Skeletal muscle satellite cell (primary cell): ENCODE measurements at regions not wholly inside any gene's neighbourhood (a gene's known extent, or its start where the extent isn't known, plus 50 kb on each side); places are given as distances from the start of the nearest gene placed in this dataset.

ENCODE experiments used
- H3K27me3 ChIP-seq: 2 replicates; pipeline ENCODE4 v1.7.0; 2013; ENCODE audit warnings: low read length; ENCODE audit not compliant: control insufficient read depth, insufficient read depth
- H3K36me3 ChIP-seq: 2 replicates; pipeline ENCODE4 v1.7.0; 2013; ENCODE audit warnings: mild to moderate bottlenecking, control low read depth, low read length; ENCODE audit not compliant: insufficient read depth
- H3K4me1 ChIP-seq: 2 replicates; pipeline ENCODE4 v1.7.0; 2013; ENCODE audit warnings: low read length; ENCODE audit not compliant: control insufficient read depth, insufficient read depth
- H3K4me2 ChIP-seq: 2 replicates; pipeline ENCODE4 v1.7.0; 2013; ENCODE audit warnings: mild to moderate bottlenecking, low read length
- H3K4me3 ChIP-seq: 2 replicates; pipeline ENCODE4 v1.7.0; 2013; ENCODE audit warnings: low read length
- H3K9ac ChIP-seq: 2 replicates; pipeline ENCODE4 v1.7.0; 2013; ENCODE audit warnings: mild to moderate bottlenecking, low read depth, low read length, moderate library complexity
- H3K9me3 ChIP-seq: replicated peaks from 2 replicates; pipeline ENCODE4 v1.7.0; 2013; ENCODE audit warnings: mild to moderate bottlenecking, control low read depth, low read length

DNA sequence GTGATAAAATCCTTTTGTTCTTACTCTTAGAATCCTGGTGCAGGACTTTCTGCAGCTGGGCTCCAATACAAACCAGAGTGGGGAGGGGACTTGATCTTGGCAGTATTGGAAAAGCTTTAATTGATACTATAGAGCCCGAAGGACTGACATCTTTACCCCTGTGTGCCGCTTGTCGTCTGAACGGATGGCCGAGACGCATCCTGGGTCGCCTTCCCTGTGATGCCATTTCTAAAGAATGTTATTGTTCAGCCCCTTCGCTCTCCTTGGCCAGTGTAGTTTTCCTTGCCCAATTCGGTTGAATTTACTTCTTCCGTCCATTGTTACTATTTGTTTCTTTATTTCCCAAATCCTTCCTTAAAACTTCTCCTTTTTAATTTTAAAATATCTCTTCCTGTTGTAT, 80.9 kb downstream of the CLDN34 start:
- Histone ChIP-seq H3K4me1 (peaks cover 10% of the 10 kb centered on the region), H3K9ac (peak overlapping the region; percentile 22), H3K4me3 (no peak overlapping the region), H3K4me2 (peak overlapping the region; percentile 56), H3K36me3 (no peaks in the 10 kb centered on the region), H3K27me3 (no peaks in the 10 kb centered on the region), H3K9me3 (no peaks in the 10 kb centered on the region)

DNA sequence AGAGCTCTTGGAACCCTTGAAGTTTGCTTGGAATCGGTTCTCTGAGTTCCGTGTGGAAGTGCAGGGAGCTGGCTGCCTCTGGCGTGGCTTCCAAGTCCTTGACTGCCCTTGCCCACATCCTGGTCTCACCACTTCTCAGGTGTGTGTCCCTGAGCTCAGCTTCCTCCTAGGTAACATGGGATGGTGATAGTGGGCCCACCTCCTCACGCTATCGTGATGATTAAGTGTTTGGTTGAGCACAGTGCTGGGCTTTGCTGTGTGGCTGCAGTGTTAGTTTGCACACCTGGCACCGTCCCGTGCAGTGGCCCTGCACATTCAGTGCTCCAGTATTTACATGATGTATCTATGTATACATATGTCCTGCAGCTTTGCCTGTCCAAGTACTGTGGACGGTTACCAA, 81.5 kb downstream of the CLDN34 start:
- Histone ChIP-seq H3K27me3 (no peaks in the 10 kb centered on the region), H3K9me3 (no peaks in the 10 kb centered on the region), H3K4me1 (peaks cover 10% of the 10 kb centered on the region), H3K36me3 (no peaks in the 10 kb centered on the region), H3K4me3 (no peak overlapping the region), H3K4me2 (peak overlapping the region; percentile 56), H3K9ac (peak overlapping the region; percentile 22)

DNA sequence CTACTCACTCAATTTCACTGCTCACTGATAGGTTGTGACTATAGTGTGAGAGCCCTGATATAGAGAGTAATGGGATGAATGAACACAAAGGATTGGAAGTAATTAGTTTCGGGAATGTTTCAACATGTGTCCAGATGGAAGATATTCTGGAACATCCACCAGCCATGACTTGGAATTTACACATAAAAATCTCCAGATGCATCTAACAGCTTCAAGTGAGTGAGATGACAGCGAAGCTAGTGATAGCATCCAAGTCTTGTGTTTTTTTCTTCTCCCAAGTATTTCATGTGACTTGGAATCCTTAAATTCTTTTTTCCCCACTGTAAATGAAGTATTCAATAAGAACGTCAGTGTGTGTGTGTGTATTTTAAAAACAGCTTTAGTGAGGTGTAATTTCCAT, 82.1 kb downstream of the CLDN34 start:
- no peaks in the 10 kb centered on the region for H3K36me3 ChIP-seq
- H3K4me1 ChIP-seq, result peaks cover 10% of the 10 kb centered on the region
- no peak overlapping the region for H3K4me2 ChIP-seq
- H3K9ac ChIP-seq, result no peak overlapping the region
- no peaks in the 10 kb centered on the region for H3K9me3 ChIP-seq
- no peak overlapping the region for H3K4me3 ChIP-seq
- no peaks in the 10 kb centered on the region for H3K27me3 ChIP-seq

DNA sequence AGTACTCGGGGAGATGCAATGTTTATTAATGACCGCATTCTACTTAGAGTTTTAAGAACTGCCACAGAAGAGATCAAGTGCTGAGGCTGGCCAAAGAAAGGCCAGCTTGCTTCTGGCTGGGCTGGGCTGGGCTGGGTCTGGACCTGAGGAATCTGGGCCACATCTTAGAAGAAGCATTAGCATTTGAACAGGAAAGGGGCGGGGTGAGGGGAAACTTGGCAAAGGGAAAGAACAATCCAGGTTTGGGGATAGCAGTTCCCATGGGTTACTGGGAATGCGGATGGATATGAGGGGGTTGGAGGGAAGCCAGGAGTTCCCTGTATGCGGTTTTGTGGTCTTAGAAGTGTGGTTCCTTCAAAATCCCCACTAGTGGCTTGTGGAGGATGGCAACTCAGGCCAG, 83.3 kb downstream of the CLDN34 start:
- Histone ChIP-seq H3K4me3 (no peak overlapping the region), H3K27me3 (no peaks in the 10 kb centered on the region), H3K36me3 (no peaks in the 10 kb centered on the region), H3K4me1 (peaks cover 10% of the 10 kb centered on the region), H3K9me3 (no peaks in the 10 kb centered on the region), H3K4me2 (no peak overlapping the region), H3K9ac (no peak overlapping the region)

DNA sequence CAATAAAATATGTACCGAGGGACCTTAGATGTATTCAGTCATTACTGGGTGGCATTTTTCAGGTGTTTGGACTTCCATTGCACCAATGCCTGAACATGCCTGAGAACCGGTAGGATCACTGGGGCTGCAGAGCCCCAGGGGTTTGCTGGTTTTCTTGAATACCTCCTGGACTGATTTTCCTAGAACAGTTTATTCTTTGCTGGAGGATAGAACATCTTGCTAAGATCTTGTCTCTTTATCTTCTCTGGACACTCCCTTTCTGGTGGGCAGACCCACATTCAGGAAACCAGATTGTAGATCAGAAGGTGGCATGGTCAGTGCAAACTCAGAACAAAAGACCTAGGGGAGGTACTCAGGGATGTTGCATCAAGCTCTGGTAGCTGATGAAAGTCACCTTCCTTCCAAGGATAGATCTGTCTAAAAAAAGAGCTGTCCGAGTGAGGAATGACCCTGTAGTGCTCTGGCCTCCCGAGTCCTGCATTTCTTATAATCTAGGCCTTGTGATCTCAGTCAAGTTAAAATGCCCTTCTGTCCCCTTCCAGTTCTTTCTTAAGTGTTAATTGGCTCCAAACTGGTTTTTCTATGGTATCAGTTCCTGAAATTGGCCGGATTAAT, 84.8 kb downstream of the CLDN34 start:
- H3K9me3 ChIP-seq, result no peaks in the 10 kb centered on the region
- no peak overlapping the region for H3K4me3 ChIP-seq
- no peak overlapping the region for H3K4me2 ChIP-seq
- H3K36me3 ChIP-seq, result no peaks in the 10 kb centered on the region
- peaks cover 10% of the 10 kb centered on the region for H3K4me1 ChIP-seq
- no peaks in the 10 kb centered on the region for H3K27me3 ChIP-seq
- H3K9ac ChIP-seq, result no peak overlapping the region

DNA sequence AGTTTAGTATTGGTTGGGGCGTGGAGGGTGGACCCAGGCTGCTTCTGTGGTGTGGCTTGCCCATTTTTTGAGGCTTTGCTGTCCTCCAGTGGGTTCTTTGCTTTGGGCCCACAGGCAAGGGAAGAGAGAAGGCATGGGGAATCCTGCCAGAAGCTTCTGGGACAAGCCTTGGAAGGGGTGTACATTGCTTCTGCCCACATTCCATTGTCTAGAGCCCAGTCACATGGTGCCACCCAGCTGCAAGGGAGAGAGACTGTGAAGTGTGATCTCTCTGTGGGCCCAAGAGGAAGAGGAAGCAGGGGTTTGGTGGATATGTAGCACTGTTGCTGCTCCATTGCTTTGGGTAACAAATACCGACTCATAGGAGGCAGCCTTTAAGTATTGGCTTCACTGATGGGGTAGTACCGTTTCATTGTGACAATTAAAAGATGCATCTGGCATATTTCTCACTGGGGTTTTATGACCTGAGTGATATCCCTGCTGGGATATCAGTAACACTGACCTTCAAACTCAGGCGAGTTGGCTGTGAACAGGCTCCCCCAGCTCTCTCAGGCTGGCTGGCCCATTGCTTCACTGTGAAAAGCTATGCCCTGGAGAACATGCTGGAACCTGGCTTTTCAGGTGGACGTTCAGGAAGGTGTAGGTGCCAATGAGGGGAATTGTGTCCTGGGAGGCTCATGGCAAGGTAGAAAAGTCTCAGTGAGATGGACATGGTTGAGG, 85.9 kb downstream of the CLDN34 start:
- Histone ChIP-seq H3K9me3 (no peaks in the 10 kb centered on the region), H3K27me3 (no peaks in the 10 kb centered on the region), H3K4me3 (no peak overlapping the region), H3K36me3 (no peaks in the 10 kb centered on the region), H3K4me1 (peaks cover 6% of the 10 kb centered on the region), H3K4me2 (no peak overlapping the region), H3K9ac (no peak overlapping the region)

DNA sequence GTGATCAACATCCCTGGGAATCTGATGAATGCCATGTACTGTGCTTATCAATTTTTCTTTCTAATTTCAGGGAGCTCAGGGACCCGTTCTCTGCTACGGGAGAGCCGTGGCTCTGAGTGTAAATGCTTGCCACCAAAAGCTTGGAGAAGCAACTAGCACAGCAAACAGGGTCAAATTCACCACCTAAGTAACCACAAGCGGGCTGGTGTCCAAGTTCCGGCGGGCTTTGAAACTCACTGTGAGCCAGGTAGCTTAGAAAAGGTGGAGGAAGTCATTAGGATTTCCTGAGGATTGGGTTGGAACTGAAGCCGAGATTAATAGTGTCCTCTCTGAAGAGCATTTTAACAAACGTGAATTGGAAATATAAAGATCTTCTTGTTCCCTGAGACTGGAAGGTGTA, 87.2 kb downstream of the CLDN34 start:
- H3K27me3 ChIP-seq, result no peaks in the 10 kb centered on the region
- no peak overlapping the region for H3K4me2 ChIP-seq
- no peaks in the 10 kb centered on the region for H3K36me3 ChIP-seq
- H3K4me3 ChIP-seq, result no peak overlapping the region
- H3K4me1 ChIP-seq, result no peaks in the 10 kb centered on the region
- no peaks in the 10 kb centered on the region for H3K9me3 ChIP-seq
- no peak overlapping the region for H3K9ac ChIP-seq

DNA sequence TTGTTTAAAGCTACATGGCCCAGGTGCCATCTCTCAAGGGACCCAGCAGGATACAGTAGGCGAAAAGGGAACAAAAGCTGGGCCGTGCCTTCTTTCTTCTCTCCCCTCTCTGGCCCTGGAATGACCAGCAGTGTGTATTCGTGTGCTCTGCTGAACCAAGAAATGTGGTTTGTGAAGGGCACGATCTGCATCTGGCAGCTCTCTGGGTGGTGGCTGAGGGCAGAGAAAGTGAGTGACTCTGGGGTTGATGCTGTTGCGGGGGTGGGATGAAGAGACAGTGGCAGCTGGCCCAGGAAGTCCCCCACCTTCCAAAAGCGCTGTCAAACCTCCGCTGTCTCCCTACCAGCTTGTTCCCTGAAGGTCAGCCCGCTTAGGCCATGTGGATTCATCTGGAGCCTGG, 88.3 kb downstream of the CLDN34 start:
- H3K9me3 ChIP-seq, result no peaks in the 10 kb centered on the region
- H3K4me2 ChIP-seq, result no peak overlapping the region
- no peak overlapping the region for H3K9ac ChIP-seq
- no peak overlapping the region for H3K4me3 ChIP-seq
- no peaks in the 10 kb centered on the region for H3K4me1 ChIP-seq
- H3K36me3 ChIP-seq, result no peaks in the 10 kb centered on the region
- no peaks in the 10 kb centered on the region for H3K27me3 ChIP-seq

DNA sequence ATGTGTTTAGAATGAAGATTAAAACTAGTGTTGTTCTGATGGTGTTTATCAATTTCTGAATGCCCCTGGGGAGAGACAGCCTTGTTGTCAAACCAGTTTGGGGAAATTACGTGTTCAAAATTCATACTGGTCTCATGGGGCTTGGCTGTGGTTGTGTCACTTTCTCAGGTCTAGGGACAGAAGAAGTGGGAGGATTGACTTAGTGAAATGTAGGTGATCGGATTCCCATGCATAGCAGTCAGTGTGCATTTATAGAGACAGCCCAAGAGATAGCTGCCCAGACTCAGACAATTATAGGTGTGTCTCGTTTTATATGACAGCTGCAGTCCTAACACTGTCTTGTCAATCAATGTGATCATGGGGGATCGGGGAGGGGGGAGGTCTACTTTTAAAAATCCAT, 94.4 kb upstream of the CLCN4 start:
- Histone ChIP-seq H3K4me1 (no peaks in the 10 kb centered on the region), H3K27me3 (no peaks in the 10 kb centered on the region), H3K4me3 (no peak overlapping the region), H3K4me2 (no peak overlapping the region), H3K36me3 (no peaks in the 10 kb centered on the region), H3K9me3 (no peaks in the 10 kb centered on the region), H3K9ac (no peak overlapping the region)

DNA sequence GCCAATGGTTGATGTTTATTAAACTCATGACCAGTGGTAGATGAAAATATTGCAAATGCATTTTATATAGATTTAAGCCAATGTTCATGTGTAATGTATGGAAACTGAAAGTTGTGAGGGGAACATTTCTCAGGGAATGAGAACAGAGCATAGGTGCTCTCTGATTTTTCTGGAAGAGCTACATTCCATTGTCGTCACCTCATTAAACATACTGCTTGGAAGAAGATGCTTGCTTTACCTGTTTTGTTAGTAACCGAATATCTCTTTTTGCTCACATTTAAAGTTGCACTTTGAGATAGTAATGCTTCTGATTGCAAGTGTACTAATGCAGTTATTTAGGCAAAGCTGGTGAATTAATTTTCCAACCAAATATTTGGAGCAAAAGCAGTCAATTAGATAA, 93.8 kb upstream of the CLCN4 start:
- H3K9me3 ChIP-seq, result no peaks in the 10 kb centered on the region
- peaks cover 2% of the 10 kb centered on the region for H3K36me3 ChIP-seq
- no peak overlapping the region for H3K9ac ChIP-seq
- H3K4me3 ChIP-seq, result no peak overlapping the region
- no peak overlapping the region for H3K4me2 ChIP-seq
- no peaks in the 10 kb centered on the region for H3K4me1 ChIP-seq
- no peaks in the 10 kb centered on the region for H3K27me3 ChIP-seq

DNA sequence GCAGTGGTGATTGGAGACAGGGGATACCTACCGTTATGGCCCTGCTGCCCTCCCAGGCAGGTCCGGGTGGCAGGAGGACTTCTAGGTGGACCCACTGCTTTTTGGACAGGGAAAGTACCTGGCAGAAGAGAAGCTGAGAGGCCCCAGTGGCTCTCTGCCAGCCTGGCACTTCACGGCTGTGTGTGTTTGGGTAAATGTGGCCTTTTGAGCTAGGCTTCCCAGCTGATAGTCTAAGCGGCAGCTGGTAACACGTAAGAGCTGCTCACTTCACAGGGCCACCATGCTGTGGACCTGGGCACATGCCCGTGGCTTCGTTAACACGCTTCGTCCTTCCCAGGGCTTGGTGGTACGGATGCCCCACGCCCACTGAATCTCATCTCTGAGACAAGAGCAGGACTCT, 92.0 kb upstream of the CLCN4 start:
- Histone ChIP-seq H3K9ac (no peak overlapping the region), H3K27me3 (no peaks in the 10 kb centered on the region), H3K36me3 (peaks cover 2% of the 10 kb centered on the region), H3K4me3 (no peak overlapping the region), H3K4me1 (no peaks in the 10 kb centered on the region), H3K9me3 (no peaks in the 10 kb centered on the region), H3K4me2 (no peak overlapping the region)
